ENCODE measurements at regions not wholly inside any gene's neighbourhood (a gene's known extent, or its start where the extent isn't known, plus 50 kb on each side); places are given as distances from the start of the nearest gene placed in this dataset.
"Not testable (repeated sequence)": the region's sequence is repeated elsewhere in the genome, so short reads cannot be mapped to it uniquely, and the experiment has no call there.

- no CpG with 5 or more reads among the region's 4 CpGs for WGBS (ENCODE audit: insufficient coverage)
- no peaks in the 10 kb centered on the region for H3K4me1 Mint-ChIP-seq
- no peak overlapping the region for H3K4me3 Mint-ChIP-seq
- CTCF ChIA-PET: no interaction called here
- Histone ChIP-seq H3K27me3 (replicated peaks in 1 of 4; ENCODE audit: control extremely low read depth in 1 of 4, control insufficient read depth in 3 of 4, insufficient read depth in 4 of 4, low read length in 3 of 4) (no peaks in the 10 kb centered on the region), H3K4me2 (replicated peaks; ENCODE audit: low read depth, low read length, poor library complexity, severe bottlenecking) (no peak overlapping the region), H3K4me3 (ENCODE audit: control extremely low read depth in 1 of 5, extremely low read depth in 1 of 5, insufficient read depth in 1 of 5, low read depth in 2 of 5, low read length in 4 of 5) (no peak overlapping the region), H3K27ac (ENCODE audit: low read length in 2 of 2) (no peak overlapping the region), H3K79me2 (ENCODE audit: control insufficient read depth, insufficient read depth, low read length) (no peaks in the 10 kb centered on the region), H3K36me3 (replicated peaks in 1 of 2; ENCODE audit: control extremely low read depth in 1 of 2, control insufficient read depth in 1 of 2, extremely low read depth in 1 of 2, insufficient read depth in 2 of 2, low read length in 1 of 2) (no peaks in the 10 kb centered on the region), H2AFZ (ENCODE audit: insufficient read depth, low read depth, low read length, poor library complexity, severe bottlenecking) (no peak overlapping the region), H3K9me3 (ENCODE audit: control extremely low read depth in 1 of 3, control insufficient read depth in 2 of 3, insufficient read depth in 1 of 3, low read length in 2 of 3) (no peaks in the 10 kb centered on the region), H3K4me1 (ENCODE audit: control insufficient read depth in 2 of 2, insufficient read depth in 2 of 2, low read length in 2 of 2) (no peaks in the 10 kb centered on the region), H4K20me1 (ENCODE audit: control insufficient read depth, insufficient read depth, low read length, poor library complexity, severe bottlenecking) (no peaks in the 10 kb centered on the region), H3K9ac (ENCODE audit: low read length) (no peak overlapping the region)
- no peak for ATAC-seq (ENCODE audit: low read depth)
- H3K27ac Mint-ChIP-seq: no peak overlapping the region
- H3K9me3 Mint-ChIP-seq (ENCODE audit: insufficient read depth): no peaks in the 10 kb centered on the region
- H3K27me3 Mint-ChIP-seq: no peaks in the 10 kb centered on the region
- intact Hi-C loops (cut with micrococcal nuclease): no loop called here
- TF ChIP-seq, protein P1, sequence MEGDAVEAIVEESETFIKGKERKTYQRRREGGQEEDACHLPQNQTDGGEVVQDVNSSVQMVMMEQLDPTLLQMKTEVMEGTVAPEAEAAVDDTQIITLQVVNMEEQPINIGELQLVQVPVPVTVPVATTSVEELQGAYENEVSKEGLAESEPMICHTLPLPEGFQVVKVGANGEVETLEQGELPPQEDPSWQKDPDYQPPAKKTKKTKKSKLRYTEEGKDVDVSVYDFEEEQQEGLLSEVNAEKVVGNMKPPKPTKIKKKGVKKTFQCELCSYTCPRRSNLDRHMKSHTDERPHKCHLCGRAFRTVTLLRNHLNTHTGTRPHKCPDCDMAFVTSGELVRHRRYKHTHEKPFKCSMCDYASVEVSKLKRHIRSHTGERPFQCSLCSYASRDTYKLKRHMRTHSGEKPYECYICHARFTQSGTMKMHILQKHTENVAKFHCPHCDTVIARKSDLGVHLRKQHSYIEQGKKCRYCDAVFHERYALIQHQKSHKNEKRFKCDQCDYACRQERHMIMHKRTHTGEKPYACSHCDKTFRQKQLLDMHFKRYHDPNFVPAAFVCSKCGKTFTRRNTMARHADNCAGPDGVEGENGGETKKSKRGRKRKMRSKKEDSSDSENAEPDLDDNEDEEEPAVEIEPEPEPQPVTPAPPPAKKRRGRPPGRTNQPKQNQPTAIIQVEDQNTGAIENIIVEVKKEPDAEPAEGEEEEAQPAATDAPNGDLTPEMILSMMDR (IDR thresholded peaks at IDR 0.05): no peak
- TF ChIP-seq EZH2 (IDR thresholded peaks at IDR 0.05; ENCODE audit: borderline replicate concordance, insufficient read depth, low read depth, low read length, poor library complexity, severe bottlenecking): no peak
- POLR2A ChIA-PET: no interaction called here
- no peak for DNase-seq
Measured at GRCh38 chr3:178140531-178141304, 395.5 kb upstream of the KCNMB2 start.

- H2AFZ ChIP-seq (ENCODE audit: insufficient read depth, low read depth, low read length, poor library complexity, severe bottlenecking); intact Hi-C loops (cut with micrococcal nuclease); H3K4me3 Mint-ChIP-seq; H3K4me2 ChIP-seq (replicated peaks; ENCODE audit: low read depth, low read length, poor library complexity, severe bottlenecking); H3K36me3 ChIP-seq (replicated peaks in 1 of 2; ENCODE audit: control extremely low read depth in 1 of 2, control insufficient read depth in 1 of 2, extremely low read depth in 1 of 2, insufficient read depth in 2 of 2, low read length in 1 of 2); H3K9me3 Mint-ChIP-seq (ENCODE audit: insufficient read depth); H3K9me3 ChIP-seq (ENCODE audit: control extremely low read depth in 1 of 3, control insufficient read depth in 2 of 3, insufficient read depth in 1 of 3, low read length in 2 of 3); H3K27ac Mint-ChIP-seq; H3K79me2 ChIP-seq (ENCODE audit: control insufficient read depth, insufficient read depth, low read length); POLR2A ChIA-PET; ATAC-seq (ENCODE audit: low read depth); H3K4me3 ChIP-seq (ENCODE audit: control extremely low read depth in 1 of 5, extremely low read depth in 1 of 5, insufficient read depth in 1 of 5, low read depth in 2 of 5, low read length in 4 of 5); H3K27me3 Mint-ChIP-seq; H3K27ac ChIP-seq (ENCODE audit: low read length in 2 of 2); H3K4me1 Mint-ChIP-seq; CTCF ChIA-PET; H3K27me3 ChIP-seq (replicated peaks in 1 of 4; ENCODE audit: control extremely low read depth in 1 of 4, control insufficient read depth in 3 of 4, insufficient read depth in 4 of 4, low read length in 3 of 4); H3K4me1 ChIP-seq (ENCODE audit: control insufficient read depth in 2 of 2, insufficient read depth in 2 of 2, low read length in 2 of 2); H4K20me1 ChIP-seq (ENCODE audit: control insufficient read depth, insufficient read depth, low read length, poor library complexity, severe bottlenecking); H3K9ac ChIP-seq (ENCODE audit: low read length); DNase-seq: not testable (repeated sequence)
- no CpG with 5 or more reads among the region's 1 CpG for WGBS (ENCODE audit: insufficient coverage)
Measured at GRCh38 chr3:178141305-178141684, 394.9 kb upstream of the KCNMB2 start.
